ELF-1 (cell line): ENCODE measurements at regions not wholly inside any gene's neighbourhood (a gene's known extent, or its start where the extent isn't known, plus 50 kb on each side); places are given as distances from the start of the nearest gene placed in this dataset.
"Not testable (repeated sequence)": the region's sequence is repeated elsewhere in the genome, so short reads cannot be mapped to it uniquely, and the experiment has no call there.

ENCODE experiments used
- DNase-seq: peaks from one replicate; pipeline ENCODE4 v3.0.0-alpha.2; 2016; ENCODE audit warnings: low read depth, low spot score

DNA sequence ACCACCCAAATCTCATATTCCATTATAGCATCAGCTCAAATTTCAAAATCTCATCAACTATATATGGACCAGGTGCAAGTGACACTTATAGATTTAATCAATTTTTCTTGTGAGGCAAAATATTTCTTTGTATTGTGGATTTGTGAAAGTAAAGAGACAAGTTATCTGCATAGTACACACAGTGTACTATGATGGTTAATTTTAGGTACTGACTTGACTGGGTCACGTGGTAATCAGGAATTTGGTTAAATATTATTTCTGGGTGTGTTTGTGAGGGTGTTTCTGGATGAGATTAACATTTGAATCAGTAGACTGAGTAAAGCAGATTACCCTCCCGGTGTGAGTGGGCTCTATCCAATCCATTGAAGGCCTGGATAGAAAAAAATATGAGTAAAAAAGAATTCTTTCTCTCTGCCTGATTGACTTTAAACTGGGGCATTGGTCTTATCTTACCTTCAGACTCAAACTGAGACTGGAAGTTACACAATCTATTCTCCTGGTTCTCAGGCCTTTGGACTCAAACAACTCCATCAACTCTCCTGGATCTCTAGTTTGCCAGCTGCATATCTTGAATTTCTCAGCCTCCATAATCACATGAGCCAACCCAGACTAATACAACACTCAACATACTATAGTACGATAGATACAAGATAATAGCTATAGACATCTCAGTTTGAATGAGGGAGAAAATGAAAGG, 799.9 kb downstream of the NAP1L3 start:
- not testable (repeated sequence) for DNase-seq

DNA sequence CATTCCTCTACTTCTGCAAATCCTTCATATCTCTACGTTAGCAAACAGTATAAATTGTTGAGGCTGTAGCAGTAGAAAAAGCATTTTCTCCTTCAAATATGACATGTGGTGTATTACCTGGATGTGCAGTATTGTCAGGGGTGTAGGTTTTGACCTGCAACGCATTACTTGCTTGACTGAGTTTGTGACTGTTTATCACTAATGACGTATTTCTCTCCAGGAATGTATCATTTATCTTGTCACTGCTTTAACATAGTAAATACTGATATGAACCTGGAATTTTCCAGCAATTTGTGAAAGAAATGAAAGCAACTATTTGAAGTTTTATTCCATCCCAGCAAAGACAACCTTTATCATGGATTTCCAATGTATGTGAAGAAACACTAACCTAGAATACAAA, 823.4 kb downstream of the NAP1L3 start:
- not testable (repeated sequence) for DNase-seq

DNA sequence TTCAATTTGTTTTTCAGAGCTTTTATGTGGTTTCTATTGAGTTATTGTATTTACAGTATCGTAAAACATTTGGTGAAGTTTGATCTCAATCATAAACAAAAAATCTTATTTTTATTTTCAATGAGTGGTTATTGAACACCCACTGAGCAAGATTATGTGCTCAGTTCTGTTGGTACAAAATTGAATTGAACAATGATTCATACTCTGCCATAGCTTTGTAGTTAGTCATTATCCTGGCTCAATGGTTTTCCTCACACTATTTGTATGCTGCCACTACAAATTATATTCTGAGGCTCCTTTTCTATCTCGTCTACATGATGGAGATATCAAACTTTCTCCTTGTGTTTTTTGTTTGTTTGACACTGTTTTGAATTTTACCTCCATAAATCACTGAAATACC, 829.5 kb downstream of the NAP1L3 start:
- DNase-seq = not testable (repeated sequence)

DNA sequence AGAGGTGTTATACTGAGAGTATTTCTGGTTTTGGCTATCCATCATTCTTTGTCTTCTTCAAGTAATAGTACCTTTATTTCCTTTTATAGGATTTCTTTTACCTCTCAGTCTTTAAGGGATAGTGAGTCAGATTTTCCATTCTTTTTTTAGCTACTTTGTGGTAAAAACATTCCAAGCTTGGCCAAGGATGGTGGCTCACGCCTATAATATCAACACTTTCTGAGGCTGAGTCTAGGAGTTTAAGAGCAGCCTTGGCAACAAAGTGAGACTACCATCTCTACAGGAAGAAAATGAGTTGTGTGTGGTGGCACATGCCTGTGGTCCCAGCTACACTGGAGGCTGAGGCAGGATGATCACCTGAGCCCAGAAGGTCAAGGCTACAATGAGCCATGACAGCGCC, 840.6 kb downstream of the NAP1L3 start:
- not testable (repeated sequence) for DNase-seq

DNA sequence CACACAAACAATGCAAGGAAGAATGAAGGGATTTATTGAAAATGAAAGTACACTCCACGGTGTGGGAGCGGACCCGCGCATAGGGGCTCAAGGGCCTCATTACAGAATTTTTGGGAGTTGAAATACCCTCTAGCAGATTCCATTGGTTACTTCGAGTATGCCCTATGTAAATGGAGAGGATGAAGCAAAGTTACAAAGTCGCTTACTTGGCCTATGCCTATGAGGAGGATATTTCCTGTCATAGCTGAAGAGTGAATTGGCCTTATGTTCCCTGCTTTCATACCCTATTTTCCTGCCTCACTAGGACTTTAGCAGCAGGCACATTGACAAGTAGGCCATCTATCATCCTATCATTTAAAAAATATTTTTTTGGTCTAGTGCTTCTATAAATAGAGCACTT, 843.3 kb downstream of the NAP1L3 start:
- DNase-seq = not testable (repeated sequence)

DNA sequence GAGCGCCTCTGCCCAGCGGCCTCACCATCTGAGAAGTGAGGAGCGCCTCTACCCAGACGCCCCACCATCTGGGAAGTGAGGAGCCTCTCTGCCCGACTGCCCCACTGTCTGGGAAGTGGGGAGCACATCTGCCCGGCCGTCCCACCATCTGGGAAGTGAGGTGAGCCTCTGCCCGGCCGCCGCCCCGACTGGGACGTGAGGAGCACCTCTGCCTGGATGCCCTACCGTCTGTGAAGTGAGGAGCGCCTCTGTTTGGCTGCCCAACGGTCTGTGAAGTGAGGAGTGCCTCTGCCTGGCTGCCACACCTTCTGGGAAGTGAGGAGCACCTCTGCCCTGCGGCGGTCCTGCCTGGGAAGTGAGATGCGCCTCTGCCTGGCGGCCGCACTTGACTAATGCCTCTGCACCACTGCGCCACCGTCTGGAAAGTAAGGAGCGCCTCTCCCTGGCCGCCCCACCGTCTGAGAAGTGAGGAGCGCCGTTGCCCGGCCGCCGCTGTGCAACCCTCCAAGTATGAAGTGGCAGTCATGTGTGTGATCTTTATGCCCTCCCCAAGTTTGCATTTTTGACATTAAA, 851.7 kb downstream of the NAP1L3 start:
- not testable (repeated sequence) for DNase-seq

DNA sequence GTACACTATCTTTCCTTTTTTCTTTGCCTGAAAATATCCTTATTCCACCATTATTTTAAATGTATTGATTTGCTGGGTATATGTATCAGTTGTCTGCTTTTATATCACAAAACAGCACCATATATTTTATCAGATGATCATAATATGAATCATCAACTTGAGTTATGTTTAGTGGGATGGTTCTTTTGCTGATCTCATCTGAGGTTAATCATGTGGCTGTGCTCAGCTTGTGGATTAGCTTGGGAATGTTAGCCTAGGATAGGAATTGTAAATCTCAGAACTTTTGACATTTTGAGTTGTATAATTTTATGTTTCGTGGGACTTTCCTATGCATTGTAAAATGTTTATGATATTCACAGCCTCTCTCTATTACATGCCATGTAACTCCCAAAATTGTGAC, 881.3 kb downstream of the NAP1L3 start:
- not testable (repeated sequence) for DNase-seq

DNA sequence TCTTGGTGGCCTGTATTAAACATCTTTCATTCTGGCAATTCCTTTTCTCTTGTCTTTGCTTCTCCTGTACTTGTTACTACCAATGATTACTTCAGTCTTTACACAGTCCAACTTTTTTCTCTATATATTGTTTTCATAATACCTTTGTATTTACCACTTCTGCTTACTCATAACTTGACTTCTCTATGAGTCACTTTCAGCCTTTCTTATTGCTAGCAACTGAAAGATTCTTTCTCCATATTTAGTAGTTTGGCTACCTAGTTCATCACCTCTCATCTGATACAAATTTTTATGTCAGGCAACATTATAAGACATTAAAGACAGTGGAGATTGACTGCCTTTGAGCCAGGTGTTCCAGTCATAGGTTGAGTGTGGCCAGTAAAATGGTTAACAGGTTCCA, 893.3 kb downstream of the NAP1L3 start:
- not testable (repeated sequence) for DNase-seq

DNA sequence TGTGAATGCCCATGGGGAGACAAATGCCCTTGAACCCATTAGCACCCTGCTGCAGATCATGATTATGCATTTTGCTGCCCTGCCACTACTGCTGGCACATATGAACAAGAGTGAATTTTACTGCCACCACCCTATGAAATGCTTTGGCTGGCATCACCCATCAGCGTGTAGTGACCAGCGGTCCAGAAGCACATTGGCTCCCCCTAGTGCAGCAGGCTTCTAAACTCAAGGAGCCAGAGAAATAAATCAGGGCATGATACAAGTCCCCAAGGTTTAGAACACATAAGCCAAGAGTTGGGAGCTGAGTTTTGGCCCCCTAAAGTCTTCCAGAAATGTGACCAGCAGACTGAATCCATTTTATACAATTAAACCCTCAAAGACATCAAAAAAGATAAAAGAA, 899.4 kb downstream of the NAP1L3 start:
- DNase-seq = peak; percentile 9

DNA sequence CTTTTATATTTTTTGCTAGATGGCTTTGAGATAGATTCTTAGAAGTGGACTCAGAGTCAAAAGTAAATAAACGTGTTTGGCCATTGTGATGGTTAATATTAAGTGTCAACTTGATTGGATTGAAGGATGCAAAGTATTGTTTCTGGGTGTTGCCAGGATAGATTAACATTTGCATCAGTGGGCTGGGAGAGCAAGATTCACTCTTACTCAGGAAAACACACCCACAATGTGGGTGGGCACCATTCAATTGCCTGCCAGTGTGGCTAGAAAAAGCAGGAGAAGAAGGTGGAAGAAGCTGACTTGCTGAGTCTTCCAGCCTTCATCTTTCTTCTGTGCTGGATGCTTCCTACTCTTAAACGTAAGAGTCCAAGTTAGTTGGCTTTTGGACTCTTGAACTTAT, 912.4 kb downstream of the NAP1L3 start:
- not testable (repeated sequence) for DNase-seq
